MV-4-11 (cell line): ENCODE measurements at regions not wholly inside any gene's neighbourhood (a gene's known extent, or its start where the extent isn't known, plus 50 kb on each side); places are given as distances from the start of the nearest gene placed in this dataset.
"Not testable (repeated sequence)": the region's sequence is repeated elsewhere in the genome, so short reads cannot be mapped to it uniquely, and the experiment has no call there.

Experiments
- DNase-seq: peaks from one replicate; lab custom pipeline; 2025; lab: John Stamatoyannopoulos, UW

GRCh38 chr13:26483546-26483945, 73.9 kb upstream of the WASF3 start:
- DNase-seq = no peak

- DNase-seq = no peak
These were observed 73.3 kb upstream of the WASF3 start for GRCh38 chr13:26484196-26484595.

- DNase-seq = no peak
These were observed 72.2 kb upstream of the WASF3 start for GRCh38 chr13:26485288-26485687.

GRCh38 chr13:26485786-26486185, 71.7 kb upstream of the WASF3 start:
- DNase-seq = no peak

GRCh38 chr13:26486550-26486949, 70.9 kb upstream of the WASF3 start:
- DNase-seq = no peak

GRCh38 chr13:26487781-26488180, 69.7 kb upstream of the WASF3 start:
- no peak for DNase-seq

GRCh38 chr13:26488236-26489003, 69.1 kb upstream of the WASF3 start:
- no peak for DNase-seq

GRCh38 chr13:26492301-26492700, 65.2 kb upstream of the WASF3 start:
- not testable (repeated sequence) for DNase-seq

- no peak for DNase-seq
These were observed 62.8 kb upstream of the WASF3 start for GRCh38 chr13:26494571-26495195.

- DNase-seq = no peak
These were observed 61.7 kb upstream of the WASF3 start for GRCh38 chr13:26495750-26496149.

GRCh38 chr13:26497968-26498511, 59.4 kb upstream of the WASF3 start:
- no peak for DNase-seq

GRCh38 chr13:26498656-26499601, 58.6 kb upstream of the WASF3 start:
- DNase-seq = no peak

- DNase-seq = no peak
These were observed 56.7 kb upstream of the WASF3 start for GRCh38 chr13:26500618-26501320.

GRCh38 chr13:26501641-26502040, 55.8 kb upstream of the WASF3 start:
- DNase-seq = no peak

- DNase-seq = peak; percentile 6
These were observed 54.7 kb upstream of the WASF3 start for GRCh38 chr13:26502826-26503225.

GRCh38 chr13:26503826-26504594, 53.5 kb upstream of the WASF3 start:
- DNase-seq = no peak
